ENCODE measurements at regions not wholly inside any gene's neighbourhood (a gene's known extent, or its start where the extent isn't known, plus 50 kb on each side); places are given as distances from the start of the nearest gene placed in this dataset.
"Not testable (repeated sequence)": the region's sequence is repeated elsewhere in the genome, so short reads cannot be mapped to it uniquely, and the experiment has no call there.

DNA sequence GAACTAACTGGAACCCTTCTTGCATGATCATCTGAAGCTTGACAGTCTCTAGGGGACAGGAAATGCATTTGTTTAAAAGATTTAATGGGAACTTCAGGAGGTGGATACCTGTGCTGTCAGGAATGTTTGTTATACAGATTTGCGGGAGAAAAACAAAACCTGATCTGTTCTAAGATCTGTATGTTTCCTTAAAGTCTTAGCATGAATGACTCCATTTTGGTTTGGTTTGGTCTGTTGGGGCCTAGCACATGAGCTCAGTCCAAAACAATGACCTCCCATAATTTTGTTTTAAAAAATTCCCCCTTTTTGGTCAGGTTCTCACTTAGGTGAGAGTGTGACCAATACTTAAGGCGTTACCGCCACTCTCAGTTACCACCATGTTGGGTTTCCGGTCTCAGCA, 138.7 kb downstream of the AKR1D1 start:
- no peak for TF ChIP-seq CTCF (IDR thresholded peaks at IDR 0.05; ENCODE audit: low read depth, low read length, missing control alignments)
- no peak for DNase-seq (ENCODE audit: low read depth)
- H3K4me3 ChIP-seq (ENCODE audit: low read depth, low read length), result no peak overlapping the region

DNA sequence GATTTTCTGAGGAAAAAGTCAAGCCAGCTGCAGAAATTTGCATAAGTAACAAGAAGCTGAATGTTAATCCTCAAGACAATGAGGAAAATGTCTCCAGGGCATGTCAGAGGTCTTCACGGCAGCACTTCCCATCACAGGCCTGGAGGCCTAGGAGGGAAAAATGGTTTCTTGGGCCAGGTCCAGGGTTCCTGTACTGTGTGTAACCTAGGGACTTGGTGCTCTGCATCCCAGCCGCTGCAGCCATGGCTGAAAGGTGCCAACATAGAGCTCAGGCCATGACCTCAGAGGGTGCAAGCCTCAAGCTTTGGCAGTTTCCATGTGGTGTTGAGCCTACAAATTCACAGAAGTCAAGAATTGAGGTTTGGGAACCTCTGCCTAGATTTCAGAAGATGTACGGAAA, 144.1 kb downstream of the AKR1D1 start:
- DNase-seq (ENCODE audit: low read depth); H3K4me3 ChIP-seq (ENCODE audit: low read depth, low read length): not testable (repeated sequence)

DNA sequence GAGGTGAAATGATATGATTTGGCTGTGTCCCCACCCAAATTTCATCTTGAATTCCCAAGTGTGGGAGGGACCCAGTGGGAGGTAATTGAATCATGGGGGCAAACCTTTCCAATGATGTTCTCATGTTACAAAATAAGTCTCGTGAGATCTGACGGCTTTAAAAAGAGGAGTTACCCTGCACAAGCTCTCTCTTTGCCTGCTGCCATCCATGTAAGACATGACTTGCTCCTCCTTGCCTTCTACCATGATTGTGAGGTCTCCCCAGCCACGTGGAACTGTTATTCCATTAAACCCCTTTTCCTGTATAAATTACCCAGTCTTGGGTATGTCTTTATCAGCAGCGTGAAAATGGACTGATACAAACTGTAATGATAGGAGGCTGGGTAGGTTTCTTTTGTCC, 145.1 kb downstream of the AKR1D1 start:
- not testable (repeated sequence) for H3K4me3 ChIP-seq (ENCODE audit: low read depth, low read length); DNase-seq (ENCODE audit: low read depth)

DNA sequence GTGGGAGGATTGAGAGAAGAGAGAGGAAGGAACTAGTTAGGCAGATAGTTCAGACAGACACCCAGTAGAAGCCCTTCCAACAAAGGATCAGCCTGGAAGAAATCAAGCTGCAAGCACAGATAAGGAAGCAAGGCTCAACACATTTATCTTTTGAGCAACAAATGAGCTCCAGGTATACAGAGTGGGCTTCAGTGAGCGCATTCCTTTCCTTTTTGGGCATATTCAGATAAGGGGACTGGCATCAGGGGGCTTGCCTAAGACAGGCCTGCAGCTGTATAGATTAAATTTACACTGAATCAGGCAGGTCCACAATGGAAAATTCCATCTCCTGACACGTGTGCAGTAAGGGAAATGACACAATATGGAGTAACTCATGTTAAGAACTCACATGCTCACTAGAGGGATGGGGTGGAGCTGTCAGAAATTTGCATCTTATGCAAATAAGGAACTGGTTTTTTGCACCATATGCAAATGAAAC, 147.2 kb downstream of the AKR1D1 start:
- no peak for TF ChIP-seq CTCF (IDR thresholded peaks at IDR 0.05; ENCODE audit: low read depth, low read length, missing control alignments)
- no peak overlapping the region for H3K4me3 ChIP-seq (ENCODE audit: low read depth, low read length)
- no peak for DNase-seq (ENCODE audit: low read depth)

DNA sequence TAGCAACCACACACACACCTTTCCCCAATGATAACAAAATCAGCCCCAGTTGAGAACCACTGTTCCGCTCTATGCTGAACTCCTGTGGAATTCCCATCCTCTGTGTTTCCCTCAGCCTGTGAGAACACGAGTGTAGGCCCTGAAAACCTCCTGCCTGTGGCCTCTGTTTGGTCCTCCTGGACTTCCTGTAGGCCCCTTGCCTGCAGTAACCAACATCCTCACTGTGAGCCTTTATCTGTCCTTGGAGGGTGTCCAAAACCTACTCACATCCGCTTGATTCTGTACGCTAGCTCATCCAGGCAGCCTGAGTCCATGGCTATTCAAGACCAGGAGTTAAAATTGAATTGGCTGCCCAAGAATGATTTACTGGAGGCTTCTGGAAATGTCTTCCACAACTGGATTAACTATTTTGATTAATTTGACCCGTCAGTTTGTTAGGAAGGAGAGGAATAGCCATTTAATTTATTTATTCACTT, 149.8 kb downstream of the AKR1D1 start:
- TF ChIP-seq CTCF (IDR thresholded peaks at IDR 0.05; ENCODE audit: low read depth, low read length, missing control alignments), result no peak
- DNase-seq (ENCODE audit: low read depth), result no peak
- H3K4me3 ChIP-seq (ENCODE audit: low read depth, low read length), result no peak overlapping the region

DNA sequence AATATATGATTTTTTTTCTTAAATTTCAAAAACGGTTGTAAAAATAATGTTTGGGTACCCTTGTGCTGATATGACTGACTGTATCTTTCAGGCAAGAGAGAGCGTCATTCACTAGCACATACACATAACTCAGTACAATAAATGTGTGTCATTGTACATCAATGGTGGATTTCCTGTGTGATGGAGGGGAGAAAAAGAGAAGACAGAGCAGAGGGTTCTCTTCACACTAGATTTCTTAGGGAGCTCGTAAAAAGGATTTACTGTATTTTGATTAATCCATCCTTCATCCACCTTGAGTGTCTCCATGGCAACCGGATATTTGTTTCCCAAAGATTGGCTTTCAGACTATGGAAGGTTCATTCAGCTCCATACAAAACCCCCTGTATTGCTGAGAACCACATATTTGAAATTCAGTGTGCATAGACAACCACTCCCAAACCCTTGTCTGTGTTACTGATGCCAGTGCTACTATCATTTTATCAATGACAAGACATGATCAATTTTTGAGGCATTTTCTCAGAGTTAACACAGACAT, 150.6 kb downstream of the AKR1D1 start:
- DNase-seq (ENCODE audit: low read depth), result no peak
- no peak overlapping the region for H3K4me3 ChIP-seq (ENCODE audit: low read depth, low read length)
- TF ChIP-seq CTCF (IDR thresholded peaks at IDR 0.05; ENCODE audit: low read depth, low read length, missing control alignments), result no peak

DNA sequence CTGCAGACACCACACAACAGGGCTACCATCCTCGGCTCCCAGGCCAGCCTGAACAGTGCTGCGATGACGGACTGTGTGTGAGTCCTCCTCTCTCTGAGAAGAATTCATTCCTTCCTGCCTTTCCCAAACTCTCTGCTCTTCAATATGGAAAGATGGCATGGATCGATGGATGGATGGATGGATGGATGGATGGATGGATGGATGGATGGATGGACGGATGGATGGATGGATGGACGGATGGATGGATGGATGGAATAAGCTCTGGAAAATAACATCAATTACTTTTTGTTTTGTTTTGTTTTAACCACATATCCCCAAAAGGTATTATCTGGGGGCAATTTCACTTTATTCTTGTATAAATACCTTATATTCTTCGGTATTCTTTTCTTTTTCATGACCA, 151.9 kb downstream of the AKR1D1 start:
- no peak for TF ChIP-seq CTCF (IDR thresholded peaks at IDR 0.05; ENCODE audit: low read depth, low read length, missing control alignments)
- DNase-seq (ENCODE audit: low read depth), result no peak
- H3K4me3 ChIP-seq (ENCODE audit: low read depth, low read length), result no peak overlapping the region

GRCh38 chr7:138228769-138229168, 152.5 kb downstream of the AKR1D1 start:
- DNase-seq (ENCODE audit: low read depth), result no peak
- no peak for TF ChIP-seq CTCF (IDR thresholded peaks at IDR 0.05; ENCODE audit: low read depth, low read length, missing control alignments)
- H3K4me3 ChIP-seq (ENCODE audit: low read depth, low read length), result no peak overlapping the region
